ENCODE measurements at regions not wholly inside any gene's neighbourhood (a gene's known extent, or its start where the extent isn't known, plus 50 kb on each side); places are given as distances from the start of the nearest gene placed in this dataset.
"Not testable (repeated sequence)": the region's sequence is repeated elsewhere in the genome, so short reads cannot be mapped to it uniquely, and the experiment has no call there.

DNA sequence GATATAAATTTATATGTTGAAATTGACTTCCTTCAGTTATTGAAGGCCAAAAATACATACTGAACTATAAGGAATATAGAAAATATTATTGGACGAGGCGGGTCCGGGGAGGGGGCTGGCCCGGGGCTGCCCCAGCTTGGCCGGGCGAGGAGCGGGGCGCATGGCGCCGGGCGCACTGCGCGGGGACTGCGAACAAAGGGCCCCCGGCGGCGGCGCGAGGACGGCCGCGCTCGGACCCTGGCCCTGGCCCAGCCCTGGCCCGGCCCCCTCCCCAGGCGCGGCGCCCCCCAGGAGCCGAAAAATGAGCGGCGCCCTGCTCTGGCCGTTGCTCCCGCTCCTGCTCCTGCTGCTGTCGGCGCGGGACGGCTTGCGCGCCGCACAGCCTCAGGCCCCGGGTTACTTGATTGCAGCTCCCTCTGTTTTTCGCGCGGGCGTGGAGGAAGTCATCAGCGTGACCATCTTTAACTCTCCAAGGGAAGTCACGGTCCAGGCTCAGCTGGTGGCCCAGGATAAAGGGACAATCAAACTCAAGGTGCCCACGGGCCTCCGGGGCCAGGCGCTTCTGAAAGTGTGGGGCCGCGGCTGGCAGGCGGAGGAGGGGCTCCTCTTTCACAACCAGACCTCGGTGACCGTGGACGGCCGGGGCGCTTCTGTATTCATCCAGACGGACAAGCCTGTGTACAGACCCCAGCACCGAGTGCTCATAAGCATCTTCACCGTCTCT is 1247.6 kb upstream of the PHF14 start:
- DNase-seq, result not testable (repeated sequence)

- DNase-seq, result not testable (repeated sequence)
Observed at GRCh38 chr7:9726811-9727210, 1246.9 kb upstream of the PHF14 start.

DNA sequence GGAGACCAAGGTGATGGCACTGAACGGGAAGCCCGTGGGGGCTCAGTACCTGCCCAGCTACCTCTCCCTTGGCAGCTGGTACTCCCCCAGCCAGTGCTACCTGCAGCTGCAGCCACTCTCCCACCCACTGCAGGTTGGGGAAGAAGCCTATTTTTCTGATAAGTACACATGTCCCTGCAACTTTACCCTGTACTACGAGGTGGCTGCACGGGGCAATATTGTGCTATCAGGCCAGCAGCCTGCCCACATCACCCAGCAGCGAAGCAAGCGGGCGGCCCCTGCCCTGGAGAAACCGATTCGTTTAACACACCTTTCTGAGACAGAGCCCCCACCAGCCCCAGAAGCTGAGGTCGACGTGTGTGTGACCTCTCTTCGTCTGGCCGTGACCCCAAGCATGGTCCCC is 1246.2 kb upstream of the PHF14 start:
- DNase-seq, result not testable (repeated sequence)

- not testable (repeated sequence) for DNase-seq
Observed at GRCh38 chr7:9728014-9728657, 1245.5 kb upstream of the PHF14 start.

GRCh38 chr7:9752033-9752432 is 1221.6 kb upstream of the PHF14 start:
- DNase-seq, result no peak

- no peak for DNase-seq
Observed at GRCh38 chr7:9761224-9761623, 1212.4 kb upstream of the PHF14 start.

GRCh38 chr7:9776900-9777299 is 1196.8 kb upstream of the PHF14 start:
- DNase-seq, result no peak

DNA sequence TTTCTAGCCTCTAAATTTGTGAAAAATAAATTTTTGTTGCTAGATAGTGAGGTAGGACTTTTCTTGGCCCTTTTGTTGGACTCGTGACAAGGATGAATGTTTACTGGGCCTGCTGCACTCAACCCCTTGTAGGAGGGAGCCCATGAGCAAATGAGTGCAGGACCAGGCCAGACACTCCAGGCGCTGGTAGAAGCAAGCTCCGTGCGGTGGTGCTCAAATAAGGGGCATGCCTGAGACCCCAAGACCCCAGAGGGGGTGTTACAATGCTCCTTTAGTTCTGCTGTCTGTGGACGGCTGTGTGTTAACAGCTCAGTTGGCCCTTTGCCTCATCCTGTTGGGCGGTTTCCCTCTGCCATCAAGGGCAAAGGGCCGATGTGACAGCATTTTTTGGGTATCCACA is 1195.3 kb upstream of the PHF14 start:
- DNase-seq, result no peak

- DNase-seq, result no peak
Observed at GRCh38 chr7:9781710-9782109, 1192.0 kb upstream of the PHF14 start.

- no peak for DNase-seq
Observed at GRCh38 chr7:9782275-9782674, 1191.4 kb upstream of the PHF14 start.

GRCh38 chr7:9785211-9785610 is 1188.5 kb upstream of the PHF14 start:
- no peak for DNase-seq

GRCh38 chr7:9796241-9796640 is 1177.4 kb upstream of the PHF14 start:
- no peak for DNase-seq

- DNase-seq, result no peak
Observed at GRCh38 chr7:9822458-9823290, 1151.0 kb upstream of the PHF14 start.

DNA sequence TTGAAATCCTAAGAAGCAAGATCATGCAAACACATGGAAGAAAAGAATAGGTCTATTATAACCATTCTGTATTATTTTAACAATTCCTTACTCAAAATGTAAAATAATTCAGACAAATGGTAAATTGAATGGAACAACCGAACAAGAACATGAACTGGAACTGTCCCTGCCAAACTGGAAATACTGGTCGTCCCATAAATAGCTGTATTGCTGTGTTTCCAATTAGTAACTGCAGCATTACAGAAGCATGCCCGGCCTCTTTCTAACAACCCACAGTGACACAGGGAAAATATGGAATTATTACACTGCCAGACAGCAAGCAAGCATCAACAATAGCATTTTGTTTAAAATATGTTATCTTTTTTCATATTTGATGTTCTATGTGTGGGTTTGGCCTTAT is 1138.5 kb upstream of the PHF14 start:
- DNase-seq, result no peak

DNA sequence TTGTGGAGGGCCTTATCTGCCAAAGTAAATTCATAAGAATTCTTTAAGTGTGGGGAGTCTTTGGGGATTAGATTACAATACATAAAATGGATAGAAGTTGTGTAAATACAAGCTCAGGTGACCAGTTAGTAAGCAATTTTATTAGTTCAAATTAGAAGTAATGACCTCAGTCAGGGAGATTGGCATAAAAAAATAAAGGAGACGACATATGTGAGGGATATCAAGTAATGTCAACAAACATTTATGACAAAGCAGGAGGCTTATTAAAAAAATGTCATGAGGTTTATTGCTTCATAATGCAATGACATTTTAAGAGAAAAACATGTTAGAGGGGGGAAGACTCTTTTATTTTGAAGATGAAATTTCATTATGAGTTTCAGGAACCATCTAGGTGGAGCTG is 1137.0 kb upstream of the PHF14 start:
- DNase-seq, result no peak

DNA sequence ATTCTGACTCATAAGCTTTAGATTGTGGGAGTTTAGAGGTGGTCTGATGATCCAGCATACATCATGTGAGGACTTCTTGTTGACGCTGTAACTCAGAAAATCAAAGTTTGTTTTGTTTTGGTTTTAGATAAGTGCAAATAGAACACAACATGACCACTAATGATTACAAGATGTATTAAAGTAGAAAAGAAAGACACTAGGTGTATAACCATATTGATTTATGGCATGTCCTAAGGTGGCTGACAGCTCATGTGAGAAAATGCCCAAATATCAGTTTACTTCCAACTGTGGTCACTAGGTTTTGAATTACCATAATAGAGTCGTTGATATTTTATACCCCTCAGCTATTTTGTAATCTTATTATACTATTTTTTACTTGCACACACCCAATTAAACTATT is 1131.4 kb upstream of the PHF14 start:
- DNase-seq, result no peak

DNA sequence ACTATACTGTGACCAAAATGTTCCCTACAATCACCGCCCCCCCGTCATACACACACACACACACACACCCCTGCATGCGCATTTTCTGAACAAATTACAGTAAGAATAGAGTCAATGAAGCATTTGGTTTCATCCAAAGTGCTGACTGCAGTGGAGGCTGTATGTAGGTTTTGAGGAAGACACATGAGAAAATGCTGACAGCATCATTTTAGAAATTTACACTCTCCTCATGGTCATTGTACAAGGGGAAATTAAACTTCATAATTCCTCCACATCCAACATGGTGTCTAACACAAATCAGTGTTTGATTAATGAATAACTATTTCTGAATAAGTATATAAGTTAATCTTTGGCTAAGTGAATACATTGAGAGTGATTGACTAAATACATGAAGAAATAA is 1126.8 kb upstream of the PHF14 start:
- no peak for DNase-seq

- no peak for DNase-seq
Observed at GRCh38 chr7:9854605-9855004, 1119.1 kb upstream of the PHF14 start.

GRCh38 chr7:9856668-9857067 is 1117.0 kb upstream of the PHF14 start:
- DNase-seq, result no peak

DNA sequence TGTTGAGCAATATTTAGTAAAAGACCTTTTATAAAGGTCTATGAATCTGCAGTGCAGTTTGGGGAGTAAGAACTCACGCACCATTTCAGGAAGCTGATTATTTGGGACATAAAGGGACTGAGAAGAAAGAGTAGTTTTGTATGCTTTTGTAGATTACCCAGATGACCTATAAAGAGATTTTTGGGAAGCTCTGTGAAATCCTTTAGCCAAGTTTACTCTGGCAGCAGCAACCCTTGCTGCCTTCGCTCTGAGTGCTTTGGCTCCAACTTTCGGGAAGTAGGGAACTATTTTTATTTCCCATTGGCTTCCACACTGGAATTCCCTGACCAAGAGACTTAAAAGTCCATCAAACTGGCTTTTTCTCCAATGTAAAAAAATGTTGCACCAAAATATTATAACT is 1110.1 kb upstream of the PHF14 start:
- DNase-seq, result no peak

DNA sequence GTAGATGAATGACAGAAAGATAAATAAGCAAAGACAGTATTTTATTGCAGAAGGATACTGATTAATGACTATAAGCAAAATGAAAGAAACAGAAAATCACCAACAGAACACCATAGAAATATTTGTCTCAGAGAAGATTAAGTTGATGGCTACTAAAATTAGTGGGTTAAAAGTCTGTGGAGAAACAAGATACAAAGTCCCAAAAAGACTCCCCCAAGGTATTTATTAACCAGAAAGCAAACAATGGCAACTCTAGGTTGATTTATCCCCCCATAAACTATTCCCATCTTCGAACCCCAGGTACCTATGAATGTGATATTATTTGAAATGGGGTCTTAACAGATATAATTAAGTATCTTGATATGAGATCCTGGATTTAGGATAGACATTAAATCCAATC is 1104.5 kb upstream of the PHF14 start:
- no peak for DNase-seq

DNA sequence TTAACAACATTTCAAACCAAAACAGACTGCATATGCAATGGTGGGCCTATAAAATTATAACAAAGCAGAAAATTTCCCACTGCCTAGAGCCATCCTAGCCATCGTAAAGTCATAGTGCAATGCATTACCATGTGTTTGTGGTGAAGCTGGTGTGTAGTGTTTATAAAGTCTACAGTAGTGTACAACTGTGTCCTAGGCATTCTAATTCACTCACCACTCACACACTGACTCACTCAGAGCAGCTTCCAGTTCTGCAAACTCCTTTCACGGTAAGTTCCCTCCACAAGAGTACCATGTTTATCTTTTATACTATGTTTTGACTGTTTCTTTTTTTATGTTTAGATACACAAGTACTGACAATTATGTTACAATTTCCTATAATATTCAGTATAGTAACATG is 1104.1 kb upstream of the PHF14 start:
- no peak for DNase-seq

GRCh38 chr7:9870674-9871073 is 1103.0 kb upstream of the PHF14 start:
- DNase-seq, result no peak

DNA sequence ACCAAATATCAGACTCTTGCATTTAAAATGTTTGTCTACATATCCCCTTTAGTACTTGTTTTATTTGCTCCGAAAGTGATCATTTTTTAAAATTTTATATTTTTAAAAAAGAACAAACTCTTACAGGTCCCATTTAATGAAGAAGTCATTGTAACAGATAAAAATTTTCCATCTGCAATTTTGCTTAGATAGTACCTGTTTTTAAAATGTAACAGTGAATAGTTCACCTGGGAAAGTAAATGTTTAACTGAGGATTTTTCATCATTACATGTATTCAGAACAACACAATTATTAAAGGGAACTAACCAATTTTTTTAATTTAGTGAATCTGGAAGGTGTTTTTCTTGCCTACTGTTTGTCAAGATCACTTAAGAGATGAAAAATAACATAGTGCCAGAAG is 1099.5 kb upstream of the PHF14 start:
- no peak for DNase-seq
